NCI-H2227 (cell line): ENCODE measurements at regions not wholly inside any gene's neighbourhood (a gene's known extent, or its start where the extent isn't known, plus 50 kb on each side); places are given as distances from the start of the nearest gene placed in this dataset.
"Not testable (repeated sequence)": the region's sequence is repeated elsewhere in the genome, so short reads cannot be mapped to it uniquely, and the experiment has no call there.

Experiments
- DNase-seq: peaks from one replicate; lab custom pipeline; 2025; ENCODE audit not compliant: unreplicated experiment; lab: John Stamatoyannopoulos, UW

- DNase-seq = not testable (repeated sequence)
These were observed 180.3 kb downstream of the NPIPA7 start for GRCh38 chr16:16559179-16559740.

- not testable (repeated sequence) for DNase-seq
These were observed 182.6 kb downstream of the NPIPA7 start for GRCh38 chr16:16561532-16561931.

- not testable (repeated sequence) for DNase-seq
These were observed 185.0 kb downstream of the NPIPA7 start for GRCh38 chr16:16563962-16564361.

DNA sequence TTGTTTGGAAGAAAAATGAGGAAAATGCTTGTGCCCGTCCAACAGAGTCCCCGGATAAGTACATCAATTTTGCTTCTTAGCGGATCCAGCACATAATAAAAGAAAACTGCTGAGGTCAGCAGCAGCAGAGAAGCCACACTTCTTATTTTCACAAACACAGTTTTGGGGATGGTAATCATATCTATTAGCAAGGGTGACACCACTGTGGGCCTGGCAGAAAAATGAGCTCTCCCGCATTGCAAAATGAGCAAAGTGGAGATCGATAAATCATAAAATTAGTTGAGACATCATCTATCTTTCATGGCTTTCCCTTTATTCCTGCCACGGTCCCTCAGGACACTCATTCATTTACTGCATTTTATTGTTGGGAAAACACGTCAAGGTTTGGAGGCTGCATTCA, 186.4 kb downstream of the NPIPA7 start:
- DNase-seq = not testable (repeated sequence)

DNA sequence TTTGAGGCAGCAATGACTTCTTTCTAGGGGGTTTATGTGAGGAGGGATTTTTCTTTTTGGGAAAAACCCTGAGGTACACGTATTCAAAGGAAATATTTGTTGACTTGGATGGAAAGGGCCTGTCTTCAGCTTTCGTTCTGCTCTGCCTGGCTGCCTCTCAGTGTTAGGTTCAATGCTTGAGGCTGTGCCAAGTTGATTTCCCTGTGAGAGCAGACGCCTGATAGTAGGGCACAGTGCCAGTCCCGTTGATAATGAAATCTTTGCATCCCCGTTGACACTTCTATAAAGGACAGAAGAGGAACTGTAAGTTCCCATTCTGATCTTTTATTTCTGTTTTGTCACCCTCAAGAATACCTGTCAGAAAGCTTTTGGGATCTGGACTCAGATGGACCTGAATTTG, 191.1 kb downstream of the NPIPA7 start:
- not testable (repeated sequence) for DNase-seq

DNA sequence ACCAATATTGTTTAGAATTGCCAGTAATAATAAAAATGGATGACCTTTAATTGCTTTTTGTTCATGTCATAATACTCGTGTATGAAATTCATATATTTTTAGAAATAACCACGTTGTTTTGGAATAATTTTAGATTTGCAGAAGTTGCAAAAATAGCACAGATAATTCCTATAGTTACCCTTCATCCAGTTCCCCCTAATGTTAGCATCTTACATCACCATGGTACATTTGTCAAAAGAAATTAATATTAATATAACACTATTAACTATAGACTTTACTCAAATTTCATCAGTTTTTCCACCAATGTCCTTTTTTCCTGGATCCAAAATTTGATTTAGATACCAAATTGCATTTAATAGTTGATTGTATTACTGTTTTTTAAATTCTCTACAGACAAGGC, 191.9 kb downstream of the NPIPA7 start:
- DNase-seq = not testable (repeated sequence)

GRCh38 chr16:16572130-16572774, 193.3 kb downstream of the NPIPA7 start:
- DNase-seq = not testable (repeated sequence)

- peak; percentile 7 for DNase-seq
These were observed 198.1 kb downstream of the NPIPA7 start for GRCh38 chr16:16577062-16577461.

DNA sequence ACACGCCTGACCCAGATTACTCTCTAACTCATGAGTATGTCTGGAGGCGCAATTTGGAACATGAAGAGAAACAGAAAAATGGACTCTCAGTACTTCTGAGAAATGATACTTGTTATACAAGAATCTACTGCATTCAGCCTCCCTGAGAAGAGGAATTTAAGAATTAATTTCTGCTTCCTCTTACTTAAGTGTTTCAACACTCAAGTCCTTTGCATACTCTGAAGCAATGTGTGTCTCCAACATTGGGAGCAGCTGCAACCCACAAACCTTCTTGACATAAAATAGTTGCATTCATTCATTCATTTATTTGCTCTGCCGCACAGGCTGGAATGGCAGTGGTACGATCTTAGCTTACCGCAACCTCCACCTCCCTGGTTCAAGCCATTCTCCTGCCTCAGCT, 199.8 kb downstream of the NPIPA7 start:
- no peak for DNase-seq

DNA sequence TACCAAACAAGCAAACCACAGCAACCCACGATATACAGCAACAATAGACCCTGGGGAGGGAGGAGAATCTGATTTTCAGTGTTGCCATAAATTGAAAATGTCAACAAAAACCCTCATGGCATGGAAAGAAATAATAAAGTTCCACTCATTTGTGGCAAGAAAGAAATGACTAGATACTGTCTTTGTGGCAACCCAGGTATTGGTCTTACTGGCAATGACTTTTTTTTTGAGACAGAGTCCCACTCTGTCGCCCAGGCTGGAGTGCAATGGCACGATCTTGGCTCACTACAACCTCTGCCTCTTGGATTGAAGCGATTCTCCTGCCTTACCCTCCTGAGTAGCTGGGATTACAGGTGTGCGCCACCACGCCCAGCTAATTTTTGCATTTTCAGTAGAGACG, 204.0 kb downstream of the NPIPA7 start:
- not testable (repeated sequence) for DNase-seq

- DNase-seq = not testable (repeated sequence)
These were observed 207.2 kb downstream of the NPIPA7 start for GRCh38 chr16:16586073-16586651.

GRCh38 chr16:16586969-16587368, 208.0 kb downstream of the NPIPA7 start:
- not testable (repeated sequence) for DNase-seq

DNA sequence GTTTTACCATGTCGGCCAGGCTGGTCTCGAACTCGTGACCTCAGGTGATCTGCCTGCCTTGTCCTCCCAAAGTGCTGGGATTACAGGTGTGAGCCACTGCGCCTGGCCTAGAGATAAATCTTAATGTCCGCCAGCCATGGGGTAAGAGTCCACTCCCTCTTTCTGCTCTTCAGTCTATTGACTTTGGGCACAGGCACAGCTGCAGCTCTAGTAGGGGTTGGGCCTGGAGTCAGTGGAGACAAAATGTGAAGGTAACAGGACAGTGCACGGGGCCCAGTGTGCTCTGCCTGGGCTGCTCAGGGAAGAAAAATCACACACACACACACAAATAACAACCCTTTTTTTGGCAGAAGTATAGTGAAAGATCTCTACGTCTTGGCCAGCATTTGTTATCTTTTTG, 209.5 kb downstream of the NPIPA7 start:
- DNase-seq = not testable (repeated sequence)

- DNase-seq = not testable (repeated sequence)
These were observed 211.8 kb downstream of the NPIPA7 start for GRCh38 chr16:16590654-16591318.

DNA sequence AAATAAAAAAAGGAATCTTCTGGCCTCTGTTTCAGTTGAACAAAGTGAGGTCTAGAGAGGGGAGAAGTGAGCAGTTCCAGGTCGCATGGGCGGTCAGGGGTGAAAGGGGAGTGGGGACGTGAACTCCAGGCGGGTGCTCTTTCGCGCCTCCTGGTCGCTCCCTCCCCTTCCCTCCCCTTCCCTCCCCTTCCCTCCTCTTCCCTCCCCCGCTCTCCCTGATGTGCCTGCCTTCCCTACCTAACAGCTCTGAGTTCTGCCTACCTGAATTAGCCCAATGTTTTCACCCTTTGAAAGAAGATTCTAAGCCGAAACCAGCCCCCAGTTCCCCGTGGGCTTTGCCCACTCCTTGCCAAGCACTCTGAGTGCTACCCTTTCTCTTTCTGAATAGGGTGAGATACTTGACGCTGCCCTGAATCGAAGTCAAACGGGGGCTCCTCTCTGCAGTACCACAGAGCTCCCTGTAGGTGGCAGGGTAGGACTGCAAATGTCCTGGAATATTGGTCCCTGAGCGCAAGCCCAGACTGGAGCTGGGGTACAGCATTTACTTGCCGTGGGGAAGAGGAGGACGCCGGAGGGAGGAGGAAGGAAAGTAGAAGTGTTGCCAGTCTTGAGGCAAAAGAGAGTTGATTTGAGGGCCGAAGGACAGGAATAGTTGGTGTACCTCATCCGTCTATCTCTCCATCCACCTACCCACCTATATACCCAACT, 214.4 kb downstream of the NPIPA7 start:
- DNase-seq = peak; percentile 66

DNA sequence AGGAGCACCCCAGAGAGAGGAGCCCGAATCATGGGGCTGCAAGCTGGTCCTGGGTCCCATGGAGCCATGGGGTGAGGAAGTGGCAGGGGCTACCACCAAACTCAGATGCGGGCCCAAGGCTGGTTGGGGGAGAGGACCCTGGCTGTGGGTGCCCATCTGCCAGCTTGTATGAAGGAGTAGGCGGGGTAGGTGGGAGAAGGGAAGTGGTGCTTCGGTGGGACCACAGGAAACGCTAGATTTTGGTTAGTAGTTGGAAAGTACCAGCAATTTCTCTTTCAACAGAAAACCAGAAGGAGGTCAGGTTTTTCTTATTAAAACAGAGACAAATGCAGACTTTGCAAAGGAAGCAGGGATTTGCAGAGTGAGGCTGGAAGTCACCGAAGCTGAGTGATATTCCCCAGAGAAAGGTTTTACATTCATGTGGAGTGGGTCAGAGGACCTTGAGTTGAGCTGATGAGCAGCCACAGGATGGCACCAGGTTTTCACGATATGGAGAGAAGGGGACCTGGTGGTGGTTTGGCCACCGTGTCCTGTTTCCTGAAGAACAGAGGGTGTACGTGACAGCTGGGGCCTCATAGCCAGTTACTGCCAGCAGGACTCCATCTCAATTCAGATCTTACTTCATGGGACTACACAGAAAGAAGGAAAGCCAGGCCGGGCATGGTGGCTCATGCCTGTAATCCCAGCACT, 216.2 kb downstream of the NPIPA7 start:
- DNase-seq = not testable (repeated sequence)

- DNase-seq = not testable (repeated sequence)
These were observed 222.3 kb downstream of the NPIPA7 start for GRCh38 chr16:16601239-16601638.

DNA sequence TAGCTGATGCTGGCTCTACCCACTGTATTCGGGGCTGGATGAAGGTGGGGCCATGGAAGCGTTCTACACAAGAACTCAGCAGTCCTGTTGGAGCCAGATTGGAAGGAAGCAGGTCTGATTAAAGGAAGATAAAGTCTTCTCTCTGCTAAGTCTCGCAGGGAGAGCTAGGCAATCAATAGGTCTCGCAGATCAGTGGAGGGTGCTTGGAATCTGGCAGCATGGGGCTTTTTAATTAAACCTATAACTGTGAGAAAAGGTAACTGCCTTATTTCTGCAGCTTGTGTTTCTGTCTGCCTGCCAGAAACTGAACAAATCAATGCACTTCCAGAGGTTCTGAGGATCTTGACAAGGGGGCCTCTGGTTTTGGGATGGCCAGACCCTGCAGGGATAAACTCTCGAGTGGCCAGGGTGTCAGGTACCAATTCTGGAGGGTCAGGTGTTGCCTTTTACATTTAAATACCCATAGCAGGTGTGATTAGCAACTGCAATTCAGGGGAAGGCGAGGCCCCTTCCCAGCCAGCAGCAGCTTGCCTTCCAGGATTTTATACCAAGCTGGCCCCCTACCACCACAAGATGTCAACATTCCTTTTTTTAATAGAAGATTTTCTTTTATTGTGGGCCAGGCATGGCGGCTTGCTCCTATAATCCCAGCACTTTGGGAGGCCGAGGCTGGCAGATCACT, 228.6 kb downstream of the NPIPA7 start:
- DNase-seq = not testable (repeated sequence)

DNA sequence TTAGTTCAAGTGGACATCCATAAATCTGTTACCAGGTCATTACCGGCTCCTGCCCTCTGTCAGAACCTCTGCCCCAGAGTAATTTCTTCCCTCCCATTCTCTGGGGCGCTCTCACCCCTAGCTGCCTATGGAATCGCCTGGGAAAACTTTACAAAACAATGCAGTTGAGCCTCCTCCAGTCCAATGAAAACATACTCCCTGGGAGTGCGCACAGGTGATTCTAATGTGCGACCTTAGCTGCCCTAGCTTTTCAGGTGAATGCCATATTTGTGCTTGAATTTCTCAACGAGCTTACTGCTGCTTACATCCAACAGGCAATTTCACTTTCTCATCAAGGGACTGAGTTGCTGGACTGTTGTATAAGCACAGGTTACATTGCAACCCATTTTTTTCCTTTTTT, 230.7 kb downstream of the NPIPA7 start:
- DNase-seq = not testable (repeated sequence)

GRCh38 chr16:16610389-16610967, 231.5 kb downstream of the NPIPA7 start:
- not testable (repeated sequence) for DNase-seq
